ENCODE measurements at regions not wholly inside any gene's neighbourhood (a gene's known extent, or its start where the extent isn't known, plus 50 kb on each side); places are given as distances from the start of the nearest gene placed in this dataset.

- TF ChIP-seq TAF1 (IDR thresholded peaks at IDR 0.05; ENCODE audit: low read depth, low read length) (no peak), POLR2A (IDR thresholded peaks at IDR 0.05; ENCODE audit: low read depth, low read length) (no peak)
Observed at GRCh38 chr5:142515036-142515435, 170.9 kb downstream of the FGF1 start.

All from GM12891 (cell line).